SK-MEL-5 (cell line): ENCODE measurements at regions not wholly inside any gene's neighbourhood (a gene's known extent, or its start where the extent isn't known, plus 50 kb on each side); places are given as distances from the start of the nearest gene placed in this dataset.
"Not testable (repeated sequence)": the region's sequence is repeated elsewhere in the genome, so short reads cannot be mapped to it uniquely, and the experiment has no call there.

Experiments used
- DNase-seq: peaks from one replicate; pipeline ENCODE4 v3.0.0-alpha.2; 2016; ENCODE audit warnings: low read depth, low spot score
- in situ Hi-C: cut with HindIII; loops from 2 replicates; pipeline ENCODE4 v1.10.0; 2016; ENCODE audit warnings: low sequenced_read_pairs, high pct_unique_total_duplicates, low pct_unique_long_range_greater_than_20kb

DNA sequence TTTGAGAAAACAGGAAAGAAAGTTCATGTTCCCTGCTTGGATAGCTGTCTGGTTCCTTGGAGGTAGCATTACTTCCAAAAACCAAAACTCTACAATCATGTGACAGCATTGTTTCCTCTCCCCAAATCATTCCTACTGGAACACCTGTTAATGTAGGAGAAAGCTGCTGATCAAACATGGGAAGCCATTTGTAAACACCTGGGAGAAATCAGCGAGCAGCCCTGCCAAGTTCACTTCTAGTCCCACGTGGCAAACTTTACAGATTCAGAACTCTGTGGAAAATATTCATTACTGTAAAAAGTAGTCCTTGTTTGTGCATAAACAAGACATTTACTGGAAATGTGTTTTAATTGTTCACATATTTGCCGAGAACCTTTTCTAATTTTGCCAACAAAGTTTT is 275.5 kb upstream of the AZI2 start:
- in situ Hi-C loops = no loop called here
- DNase-seq = no peak

DNA sequence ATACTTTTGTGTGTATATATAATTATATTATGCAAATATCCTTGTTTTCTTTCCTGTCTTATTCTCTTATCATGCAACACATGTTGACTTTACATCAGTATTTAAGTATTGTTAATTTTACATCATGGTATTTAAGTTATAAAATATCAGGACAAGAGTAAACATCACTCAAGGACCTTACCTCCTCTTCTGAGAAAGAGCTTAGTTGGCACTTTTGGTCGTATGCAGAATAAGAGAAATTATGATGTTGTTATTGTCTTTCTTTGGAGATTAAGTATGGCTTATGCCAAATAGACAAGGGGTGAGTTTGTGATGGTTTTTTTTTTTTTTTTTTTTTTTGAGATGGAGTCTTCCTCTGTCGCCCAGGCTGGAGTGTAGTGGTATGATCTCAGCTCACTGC is 279.2 kb upstream of the AZI2 start:
- DNase-seq, in situ Hi-C loops: not testable (repeated sequence)

DNA sequence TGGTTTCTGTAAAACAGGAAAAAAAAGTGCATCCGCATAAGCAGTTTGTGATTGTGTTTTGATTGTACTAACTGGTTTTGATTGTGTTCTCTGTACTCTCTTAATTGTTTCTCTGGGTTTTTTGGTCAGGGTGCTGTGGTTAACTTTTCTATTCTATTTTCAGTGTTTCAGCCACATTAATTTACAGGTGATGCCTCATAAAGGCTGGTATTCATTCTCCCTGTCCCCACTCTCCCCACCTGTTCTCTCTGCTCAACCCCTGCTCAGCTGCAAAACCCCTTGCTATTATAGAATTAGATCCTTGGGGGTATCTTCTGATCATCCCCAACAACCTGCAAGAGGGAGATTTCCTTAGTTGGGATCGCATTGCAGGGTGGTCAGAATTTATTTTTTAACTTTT is 285.4 kb upstream of the AZI2 start:
- in situ Hi-C loops = no loop called here
- no peak for DNase-seq

DNA sequence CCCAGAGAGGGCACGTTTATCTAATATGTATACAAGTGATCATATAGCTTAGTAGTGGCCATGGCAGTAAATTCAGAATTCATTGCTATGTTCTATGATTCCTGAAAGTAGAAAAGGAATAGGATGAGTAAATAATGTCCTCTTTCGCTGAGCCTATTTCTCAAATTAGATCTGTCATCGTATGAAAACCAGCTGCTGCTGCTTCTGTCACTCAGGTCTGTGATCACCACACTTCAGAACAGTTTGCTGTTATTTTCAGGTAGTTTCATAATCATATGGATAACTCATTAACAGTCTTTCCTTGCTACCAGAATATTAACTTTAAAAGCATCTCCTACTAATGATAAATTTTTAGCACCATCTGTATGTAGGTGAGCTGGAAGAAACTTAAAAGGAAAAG is 289.1 kb upstream of the AZI2 start:
- DNase-seq = no peak
- in situ Hi-C loops = no loop called here

DNA sequence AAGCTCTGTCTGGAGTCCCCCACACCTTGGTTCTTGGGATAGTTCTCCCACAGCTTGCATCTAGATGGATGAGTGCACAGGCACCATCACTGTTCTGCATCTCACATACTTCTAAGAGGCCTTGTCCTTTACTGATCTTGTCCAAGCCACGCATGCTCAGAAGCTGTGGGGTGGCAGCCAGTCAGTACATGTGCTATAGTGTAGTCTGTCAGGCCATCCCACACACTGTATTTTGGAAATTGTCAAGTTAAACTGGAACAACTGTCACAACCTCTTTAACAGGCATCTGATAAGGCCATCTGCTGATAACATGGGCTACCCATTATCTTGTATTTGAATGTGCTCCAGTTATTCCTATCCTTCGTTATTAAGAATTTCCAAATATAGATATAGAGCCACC is 296.5 kb upstream of the AZI2 start:
- DNase-seq = no peak
- in situ Hi-C loops = no loop called here

DNA sequence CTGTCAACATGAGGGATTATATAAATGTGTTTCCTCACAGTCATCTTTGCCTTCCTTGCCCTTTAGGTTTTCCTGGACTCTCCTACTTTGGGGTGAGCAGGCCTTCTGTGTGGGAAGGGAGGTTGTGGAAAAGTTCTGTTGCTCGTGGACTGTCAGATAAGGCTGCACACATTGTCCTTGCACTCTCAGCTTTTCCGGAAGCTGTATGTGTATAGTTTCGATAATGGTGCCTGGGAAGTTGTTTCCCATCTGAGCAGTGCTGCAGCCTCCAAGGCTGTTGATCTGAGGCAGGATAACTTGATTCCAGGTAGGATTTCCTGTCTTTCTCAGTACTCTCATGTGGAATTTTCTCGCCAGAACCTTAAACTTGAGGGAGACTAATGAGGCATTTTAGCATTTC is 297.8 kb upstream of the AZI2 start:
- no peak for DNase-seq
- in situ Hi-C loops = no loop called here

DNA sequence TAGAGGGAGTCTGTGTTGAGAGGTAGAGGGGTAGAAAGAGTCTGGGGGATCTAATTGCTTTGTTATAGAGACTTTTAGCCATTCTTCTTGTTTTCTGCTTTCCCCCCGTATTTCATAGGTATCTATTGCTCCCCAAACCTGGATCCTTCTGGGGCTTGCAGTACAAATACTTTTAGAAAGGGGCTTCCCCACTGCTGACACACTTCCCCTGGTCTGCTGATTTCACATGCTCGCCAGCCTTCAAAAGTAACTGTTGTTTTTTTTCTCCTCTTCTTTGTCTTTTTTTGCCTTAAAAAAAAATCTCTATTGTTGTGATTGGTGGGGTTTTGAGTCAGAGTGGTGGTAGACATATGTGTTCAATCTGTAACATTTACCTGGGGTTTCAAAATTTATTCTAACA is 300.6 kb upstream of the AZI2 start:
- in situ Hi-C loops = no loop called here
- DNase-seq = no peak

DNA sequence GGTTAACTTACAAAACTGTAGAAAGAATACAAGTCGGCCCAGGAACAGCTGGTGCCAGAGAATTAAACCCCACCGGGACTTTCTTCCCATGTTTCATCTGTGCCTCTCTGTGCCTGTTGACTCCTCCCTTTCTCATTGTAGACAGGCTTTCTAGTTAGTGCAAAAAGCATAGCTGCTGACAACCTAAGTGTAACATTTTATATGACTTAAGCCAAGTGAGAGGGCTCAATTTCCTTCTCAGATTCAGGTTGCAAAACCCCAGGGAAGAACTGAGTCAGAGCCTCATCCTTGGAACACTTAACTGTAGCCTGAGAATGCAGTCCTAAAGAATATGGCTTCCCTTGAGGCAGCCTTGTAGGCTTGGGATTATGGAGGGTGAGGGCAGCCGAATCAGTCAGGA is 302.5 kb upstream of the AZI2 start:
- in situ Hi-C loops = no loop called here
- no peak for DNase-seq

DNA sequence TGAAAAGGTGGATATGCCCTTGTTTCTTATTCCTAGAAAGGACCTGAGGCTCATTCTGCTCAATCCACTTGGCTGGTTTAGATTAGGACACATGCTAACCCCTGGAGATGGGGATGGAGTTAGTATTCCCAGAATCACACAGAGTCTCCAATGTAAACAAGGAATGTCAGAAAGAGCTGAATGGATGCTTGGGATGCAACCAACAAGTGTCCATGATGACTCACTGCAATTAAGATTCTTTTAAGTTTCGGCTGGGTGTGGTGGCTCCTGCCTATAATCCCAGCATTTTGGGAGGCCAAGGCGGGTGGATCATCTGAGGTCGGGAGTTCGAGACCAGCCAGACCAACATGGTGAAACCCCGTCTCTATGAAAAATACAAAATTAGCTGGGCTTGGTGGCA is 315.5 kb upstream of the AZI2 start:
- in situ Hi-C loops = no loop called here
- no peak for DNase-seq

DNA sequence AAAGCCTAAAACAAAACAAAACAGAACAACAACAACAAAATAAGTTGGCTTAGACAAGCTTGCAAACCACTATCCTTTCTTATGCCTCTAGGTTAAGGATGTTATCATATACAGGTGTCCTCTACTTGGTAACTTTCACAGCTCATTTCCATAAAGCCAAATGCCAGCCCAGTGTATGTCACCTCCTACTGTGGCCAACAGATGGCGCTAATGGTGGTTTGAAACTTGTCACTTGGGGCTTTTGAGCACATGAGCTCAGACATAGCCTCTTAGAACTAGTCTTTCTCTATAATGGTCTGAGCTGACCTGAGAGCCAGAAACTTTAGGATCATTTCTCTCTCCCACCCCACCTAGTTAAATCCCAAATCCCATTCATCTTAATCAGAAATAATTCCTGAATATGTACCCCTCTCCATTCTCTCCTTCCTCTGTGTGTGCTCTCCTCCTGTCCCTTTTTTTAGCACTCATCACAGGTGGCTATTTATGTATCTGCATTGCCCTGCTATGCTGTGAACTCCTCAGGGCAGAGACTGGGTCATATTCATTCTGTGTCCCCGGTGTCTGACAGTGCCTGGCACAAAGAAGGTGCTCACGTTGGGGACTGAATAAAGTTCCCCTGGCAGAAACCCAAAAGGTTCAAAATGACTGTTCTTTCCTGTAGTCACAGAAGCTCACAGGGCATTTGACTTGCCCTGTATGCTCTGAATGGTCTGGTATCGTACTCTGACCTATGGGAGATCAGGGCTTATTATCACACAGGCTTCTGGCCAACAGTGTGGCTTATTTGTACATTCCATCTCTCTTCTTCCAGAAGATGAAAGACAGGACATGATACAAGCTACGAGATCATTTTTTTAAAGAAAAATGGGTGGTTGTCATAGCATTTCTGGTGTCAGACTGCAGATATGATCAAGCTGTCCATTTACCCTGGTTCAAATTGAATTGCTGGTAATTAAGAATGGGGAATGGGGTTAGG is 319.3 kb upstream of the AZI2 start:
- peak; percentile 80 for DNase-seq
- in situ Hi-C loops = no loop called here

DNA sequence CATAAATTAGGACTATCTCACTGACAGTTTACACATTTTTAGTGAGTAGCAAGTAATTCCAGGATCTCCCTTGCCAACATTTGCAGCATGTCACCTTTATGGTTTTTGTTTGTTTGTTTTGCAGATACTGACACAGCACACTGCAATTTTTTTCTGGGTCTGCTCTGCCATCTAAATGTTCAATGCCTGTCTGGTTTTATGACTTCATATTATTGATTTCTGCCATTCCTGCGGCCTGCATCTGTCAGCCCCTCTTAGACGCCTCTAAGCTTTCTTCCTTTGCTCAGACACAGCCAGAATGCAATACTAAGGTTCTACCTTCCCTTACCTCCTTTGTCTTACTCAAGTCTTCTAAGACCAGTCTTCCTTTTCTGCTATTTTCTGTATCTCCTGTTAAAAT is 321.2 kb upstream of the AZI2 start:
- in situ Hi-C loops = no loop called here
- DNase-seq = no peak

DNA sequence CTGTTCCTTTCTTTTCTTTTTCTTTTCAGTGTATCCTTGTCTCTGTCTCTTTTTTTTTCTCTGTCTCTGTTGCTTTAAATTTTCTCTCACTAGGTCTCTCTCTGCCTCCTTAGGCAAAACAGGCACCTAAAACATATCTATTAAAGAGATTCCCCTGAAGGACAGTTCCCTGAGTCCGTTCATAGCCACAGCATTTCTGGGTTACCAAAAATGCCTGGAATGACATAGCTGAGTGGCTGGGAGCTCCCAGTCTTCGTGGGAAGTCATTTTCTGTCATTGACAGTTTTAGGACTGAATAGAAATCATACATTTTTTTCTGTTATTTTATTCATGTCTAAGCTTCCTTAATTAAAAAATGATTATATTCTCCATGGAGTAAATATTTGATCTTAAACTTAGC is 323.8 kb upstream of the AZI2 start:
- no peak for DNase-seq
- in situ Hi-C loops = no loop called here

DNA sequence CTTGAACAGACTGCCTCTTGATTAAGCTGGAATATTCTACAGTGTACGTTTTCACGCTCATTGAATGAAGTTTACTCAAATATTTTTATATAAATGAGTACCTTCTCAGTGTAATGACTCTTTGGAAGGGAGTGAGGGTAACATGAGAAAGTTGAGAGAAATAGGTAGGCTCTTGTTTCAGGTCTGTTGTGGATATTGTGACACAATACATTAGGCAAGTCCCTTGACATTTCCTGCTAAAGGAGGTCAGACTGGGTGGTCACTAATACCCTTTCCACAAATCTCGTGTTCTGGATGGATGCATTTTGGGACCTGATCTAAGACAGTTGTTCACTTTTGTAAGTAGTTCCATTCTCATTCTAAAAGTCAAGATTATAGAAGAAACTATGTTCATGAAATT is 324.8 kb upstream of the AZI2 start:
- no peak for DNase-seq
- in situ Hi-C loops = no loop called here

DNA sequence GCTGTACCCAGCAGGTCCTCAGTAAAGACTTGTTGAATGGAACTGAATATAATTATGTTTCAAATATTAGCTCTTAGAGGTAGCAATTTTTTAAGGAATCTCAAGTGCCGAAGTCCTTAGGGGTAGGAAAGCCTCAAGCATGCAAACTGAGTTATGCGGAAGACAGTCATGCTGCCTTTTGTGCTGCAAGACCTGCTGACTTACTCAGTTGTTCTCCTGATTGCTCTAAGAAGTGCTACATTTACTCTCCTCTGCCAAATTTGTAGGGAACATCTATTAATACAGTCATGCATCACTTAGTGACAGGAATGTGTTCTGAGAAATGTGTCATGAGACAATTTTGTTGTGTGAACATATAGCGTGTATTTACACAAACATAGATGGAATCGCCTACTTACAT is 325.6 kb upstream of the AZI2 start:
- no peak for DNase-seq
- in situ Hi-C loops = no loop called here

DNA sequence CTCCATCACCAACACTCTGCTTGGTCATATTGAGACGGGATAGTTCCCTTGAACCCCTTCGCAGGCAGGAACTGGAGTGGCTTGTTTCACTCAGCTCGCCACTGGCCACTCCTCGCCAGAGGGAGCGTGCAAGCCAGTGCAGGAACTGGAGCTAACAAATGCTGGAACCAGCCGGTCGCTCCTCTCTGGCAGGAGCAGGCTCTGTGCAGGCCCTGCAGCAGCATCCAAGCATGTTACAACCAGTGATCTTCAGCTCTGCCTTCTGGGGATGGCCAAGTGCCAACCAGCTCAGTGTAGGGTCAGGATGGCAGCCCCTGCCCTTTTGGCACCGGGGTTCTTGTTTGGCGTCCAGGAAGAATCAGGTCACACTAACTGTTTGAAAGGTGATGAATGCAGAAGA is 329.0 kb upstream of the AZI2 start:
- in situ Hi-C loops = no loop called here
- no peak for DNase-seq

DNA sequence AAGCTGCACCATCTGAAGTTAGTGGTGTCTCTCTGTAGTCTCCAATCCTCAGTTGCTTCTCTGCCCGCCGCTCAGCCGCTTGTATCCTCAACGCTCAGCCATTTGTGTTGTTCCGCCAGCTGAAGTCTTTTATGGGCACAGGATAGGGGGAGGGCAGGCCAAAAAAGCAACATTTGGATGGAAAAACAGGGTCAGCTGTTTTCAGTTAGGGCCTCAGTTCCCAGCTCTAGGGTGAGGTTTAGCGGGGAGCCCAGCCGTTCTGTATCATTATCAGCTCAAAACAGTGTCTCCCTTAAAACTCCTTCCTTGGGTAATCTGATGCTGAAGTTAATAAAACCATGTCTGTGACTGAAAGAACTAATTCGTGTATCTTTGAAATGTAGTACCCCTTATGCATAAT is 329.5 kb upstream of the AZI2 start:
- in situ Hi-C loops = no loop called here

DNA sequence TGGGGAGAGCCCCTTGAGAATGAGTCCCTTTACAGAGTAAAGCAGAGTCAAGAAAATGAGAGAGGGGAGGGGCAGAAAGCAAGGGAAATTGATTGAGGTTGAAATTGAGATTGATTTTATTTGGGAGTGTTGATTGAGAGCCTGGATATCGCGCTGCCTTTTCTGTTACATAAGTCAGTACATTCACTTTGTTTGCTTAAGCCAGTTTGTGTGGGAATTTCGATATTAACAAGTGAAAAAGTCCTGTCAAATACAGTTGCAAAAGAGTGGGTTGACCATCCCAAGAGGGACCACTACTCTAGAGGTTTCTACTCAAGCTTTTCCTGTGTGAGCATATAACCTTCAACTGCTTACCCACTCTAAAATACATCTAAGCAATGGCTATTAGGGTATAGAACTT is 331.4 kb upstream of the AZI2 start:
- DNase-seq = no peak
- in situ Hi-C loops = no loop called here

More for the DNA sequence above, 329.5 kb upstream of the AZI2 start:
- DNase-seq = no peak

DNA sequence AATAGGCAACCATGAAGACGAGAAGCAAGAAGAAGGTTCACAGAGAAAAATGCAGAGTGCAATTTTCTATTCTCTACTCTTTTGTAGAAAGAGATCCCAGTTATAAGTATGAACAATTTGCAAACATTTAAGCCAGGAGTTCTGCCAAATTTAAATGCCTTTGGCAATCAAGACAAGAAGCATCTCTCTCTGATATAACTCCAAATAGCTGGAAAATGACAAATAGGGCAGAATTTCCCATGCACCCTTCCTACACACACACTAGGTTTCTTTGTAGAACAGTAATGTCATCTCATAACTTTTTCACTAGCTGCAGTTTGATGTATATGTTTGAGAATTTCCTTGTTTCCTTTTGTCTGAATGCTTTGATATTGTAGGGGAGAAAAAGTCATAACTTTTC is 333.5 kb upstream of the AZI2 start:
- in situ Hi-C loops = no loop called here
- DNase-seq = no peak

DNA sequence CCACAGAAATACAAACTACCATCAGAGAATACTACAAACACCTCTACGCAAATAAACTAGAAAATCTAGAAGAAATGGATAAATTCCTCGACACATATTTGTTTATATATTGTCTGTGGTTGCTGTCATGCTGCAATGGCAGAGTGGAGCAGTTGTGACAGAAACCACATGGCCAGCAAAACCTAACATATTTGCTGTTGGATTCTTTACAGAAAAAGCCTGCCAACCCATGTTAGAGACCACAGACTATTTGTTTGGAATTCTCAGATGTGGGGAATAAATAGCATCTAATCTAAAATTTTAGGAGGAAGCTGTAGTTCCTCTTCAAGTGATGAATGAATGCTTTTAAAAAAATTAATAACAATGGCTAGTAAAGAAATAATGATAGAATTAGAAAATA is 341.6 kb upstream of the AZI2 start:
- in situ Hi-C loops = no loop called here

DNA sequence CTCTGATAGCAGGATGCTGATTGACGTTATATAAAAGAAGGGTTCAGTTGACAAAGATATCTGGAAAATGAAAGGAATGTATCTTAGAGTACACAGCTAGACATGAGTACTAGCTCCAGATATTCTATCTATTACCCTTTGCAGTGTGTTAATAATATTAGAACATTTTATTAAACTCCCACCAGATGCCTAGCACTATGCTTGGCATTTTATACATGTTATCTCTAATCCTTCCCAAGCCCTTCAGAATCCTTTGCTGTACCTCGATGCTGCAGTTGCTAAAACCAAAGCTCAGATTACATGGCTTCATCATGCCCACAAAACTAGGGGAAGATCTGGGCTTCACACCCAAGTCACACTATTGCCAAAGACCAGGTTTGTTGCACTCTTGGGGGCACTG is 350.1 kb upstream of the AZI2 start:
- in situ Hi-C loops = no loop called here
- no peak for DNase-seq

More for the DNA sequence above, 341.6 kb upstream of the AZI2 start:
- no peak for DNase-seq
